CD4-positive, alpha-beta T cell treated with Interleukin-21 for 1 hour (primary cell): ENCODE measurements at regions not wholly inside any gene's neighbourhood (a gene's known extent, or its start where the extent isn't known, plus 50 kb on each side); places are given as distances from the start of the nearest gene placed in this dataset.

ENCODE experiments used
- DNase-seq: peaks from one replicate; pipeline ENCODE4 v3.0.0-alpha.2; 2020

DNA sequence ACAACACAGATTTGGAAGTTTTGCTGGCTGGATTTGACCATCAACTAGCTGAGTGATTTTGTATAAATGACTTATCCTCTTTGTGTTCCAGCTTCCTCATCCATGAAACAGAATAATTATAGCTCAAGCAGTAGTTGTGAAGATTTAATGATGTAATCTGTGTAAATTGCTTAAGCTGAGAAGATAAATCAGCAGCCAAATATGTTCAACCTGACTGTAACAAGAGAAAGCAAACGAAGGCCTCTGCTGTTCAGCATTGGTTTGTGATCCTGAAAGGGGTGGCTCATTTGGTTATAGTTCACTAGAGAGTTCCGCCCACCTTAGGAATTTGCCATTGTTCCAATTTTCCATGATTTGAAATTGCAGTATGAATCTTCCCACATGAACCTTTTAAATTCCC is 75.7 kb upstream of the CCDC112 start:
- no peak for DNase-seq

DNA sequence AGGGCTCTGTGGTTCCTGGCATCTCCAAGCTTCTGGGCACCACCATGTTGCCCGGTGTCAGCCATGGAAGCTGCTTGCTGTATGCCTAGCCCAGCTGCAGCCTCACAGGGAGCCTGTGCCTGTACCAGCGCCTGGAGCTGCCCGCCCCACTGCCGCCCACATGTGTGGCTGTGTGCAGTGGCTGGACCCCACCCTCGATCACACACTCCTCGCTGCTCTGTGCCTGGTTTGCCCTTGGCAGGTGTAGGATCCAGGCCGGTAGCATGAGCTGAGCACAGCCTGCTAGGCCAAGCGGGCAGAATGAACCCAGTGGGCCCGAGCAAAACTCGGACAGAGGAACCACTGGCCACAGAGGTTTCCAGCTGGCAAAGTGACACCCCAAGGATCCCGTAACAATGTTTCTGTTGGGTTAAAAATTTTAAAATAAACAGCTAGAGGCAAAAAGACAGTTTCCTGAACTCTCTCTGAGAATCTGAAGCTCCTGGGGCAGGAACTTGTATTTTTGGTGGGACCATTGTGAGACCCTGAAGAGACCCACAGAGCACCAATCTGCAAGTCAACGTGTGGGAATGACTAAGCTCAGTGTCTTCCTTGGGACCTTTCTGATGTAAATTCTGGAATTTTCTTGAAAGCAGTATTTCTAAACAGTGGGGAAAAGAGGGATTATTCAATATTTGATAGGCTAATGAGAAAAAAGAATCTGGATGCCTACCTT is 73.1 kb upstream of the CCDC112 start:
- no peak for DNase-seq

DNA sequence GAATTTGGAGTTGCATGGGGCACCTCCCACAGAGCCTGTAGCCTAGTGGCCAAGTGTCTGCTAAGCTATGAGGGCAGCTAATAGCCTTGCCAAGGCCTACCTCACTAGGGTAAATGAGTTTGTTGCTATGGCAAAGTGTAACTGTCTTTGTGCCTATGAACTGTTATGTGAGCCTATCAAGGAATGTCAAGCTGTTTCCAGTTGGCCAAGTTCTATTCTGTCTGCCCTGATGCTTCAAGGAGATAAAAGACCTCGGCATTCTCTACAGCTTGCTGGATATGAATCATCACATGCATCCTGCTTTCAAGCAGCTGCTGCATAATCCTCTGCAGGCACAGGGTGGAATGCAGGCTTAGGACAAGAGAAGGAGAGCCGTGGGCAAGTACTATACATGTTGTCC is 69.8 kb upstream of the CCDC112 start:
- no peak for DNase-seq

DNA sequence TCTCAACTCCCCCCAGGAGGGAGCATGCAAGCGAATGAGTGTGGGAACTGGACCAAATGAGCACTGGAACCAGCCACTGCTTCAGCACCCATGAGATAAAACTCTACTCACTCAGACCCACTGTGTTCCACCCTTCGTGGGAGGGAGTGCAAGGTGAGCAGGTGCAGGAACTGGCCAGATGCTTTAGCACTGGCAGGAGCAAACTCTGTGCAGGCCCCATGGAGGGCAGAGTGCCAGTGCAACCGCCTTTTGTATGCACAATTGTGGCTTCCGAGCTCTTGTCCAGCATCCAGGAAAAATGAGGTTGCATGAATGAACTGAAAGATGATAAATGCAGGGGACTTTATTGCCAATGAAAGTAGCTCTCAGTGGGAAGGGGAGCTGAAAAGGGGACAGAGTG is 67.4 kb upstream of the CCDC112 start:
- no peak for DNase-seq

DNA sequence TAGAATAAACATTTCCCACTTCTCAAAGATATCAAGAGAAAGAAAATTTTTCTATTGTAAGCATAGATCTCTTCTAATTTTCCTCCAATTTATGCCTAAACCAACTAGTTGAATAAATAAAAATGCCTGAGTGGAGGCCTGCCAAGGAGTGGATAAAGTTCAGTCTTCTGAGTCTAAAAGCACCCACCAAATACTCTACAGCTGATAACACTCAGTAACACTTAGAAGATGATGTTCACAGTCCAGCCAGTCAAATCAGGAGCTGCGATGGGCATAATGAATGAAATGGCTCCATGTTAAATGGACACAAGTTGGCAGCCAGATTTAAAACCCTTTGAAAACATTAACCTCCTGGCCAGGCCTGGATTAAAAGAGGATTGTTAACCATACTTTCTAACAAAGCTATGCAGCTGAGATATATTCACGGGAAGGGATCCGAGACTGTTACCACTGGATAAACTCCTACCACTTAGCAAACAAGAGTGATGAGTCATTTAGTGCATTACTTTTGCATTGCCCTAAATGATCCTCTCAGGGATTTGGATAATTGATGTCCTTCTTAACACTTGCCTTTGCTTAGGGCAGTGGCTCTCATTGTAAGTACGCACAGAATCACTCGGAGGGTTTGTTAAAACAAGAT is 63.7 kb upstream of the CCDC112 start:
- DNase-seq, result no peak

DNA sequence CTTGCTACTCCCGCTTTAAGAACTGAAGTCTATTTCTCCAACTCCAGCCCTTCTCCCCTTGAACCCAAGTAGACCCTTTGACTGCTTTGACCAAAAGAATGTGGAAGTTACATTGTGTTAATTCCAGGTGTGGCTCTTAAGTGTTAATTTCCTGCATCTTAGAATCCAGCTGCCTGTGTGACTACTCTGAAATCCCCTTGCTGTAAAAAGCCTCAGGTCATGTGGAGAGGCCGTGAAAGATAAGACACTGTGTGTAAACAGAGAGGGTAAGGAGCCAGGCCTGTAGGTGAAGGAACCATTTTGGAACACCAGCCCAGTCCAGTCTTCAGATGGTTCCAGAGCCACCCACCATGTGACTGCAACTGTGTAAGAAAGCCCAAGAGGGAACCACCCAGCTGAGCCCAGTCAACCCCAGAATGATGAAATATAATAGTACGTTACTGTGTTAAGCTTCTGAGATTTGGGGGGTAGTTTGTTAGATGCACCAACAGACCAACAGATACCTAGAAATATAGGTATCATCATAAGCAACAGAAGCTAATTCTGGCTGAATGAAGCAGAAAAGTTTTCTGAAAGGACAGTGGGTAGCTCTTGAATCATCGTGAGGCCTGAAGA is 59.4 kb upstream of the CCDC112 start:
- DNase-seq, result no peak

DNA sequence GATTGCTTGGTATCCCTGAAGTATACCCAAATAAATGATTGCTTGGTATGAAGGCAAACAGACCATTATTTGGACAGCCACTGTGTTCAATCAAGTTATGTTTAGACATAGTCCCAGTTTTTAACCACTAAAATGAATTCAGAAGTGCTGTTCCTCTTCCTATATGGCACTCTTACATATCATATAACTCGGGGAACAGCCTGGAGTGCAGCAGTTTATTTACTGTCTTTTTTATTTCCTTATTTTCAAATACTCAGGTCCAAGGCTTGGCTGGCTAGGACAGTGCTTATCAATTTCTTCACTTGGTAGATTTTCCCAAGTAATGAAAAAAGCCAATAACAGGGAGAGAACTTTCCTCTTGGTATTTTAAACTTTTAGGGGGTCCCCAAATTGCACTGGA is 58.6 kb upstream of the CCDC112 start:
- DNase-seq, result no peak

DNA sequence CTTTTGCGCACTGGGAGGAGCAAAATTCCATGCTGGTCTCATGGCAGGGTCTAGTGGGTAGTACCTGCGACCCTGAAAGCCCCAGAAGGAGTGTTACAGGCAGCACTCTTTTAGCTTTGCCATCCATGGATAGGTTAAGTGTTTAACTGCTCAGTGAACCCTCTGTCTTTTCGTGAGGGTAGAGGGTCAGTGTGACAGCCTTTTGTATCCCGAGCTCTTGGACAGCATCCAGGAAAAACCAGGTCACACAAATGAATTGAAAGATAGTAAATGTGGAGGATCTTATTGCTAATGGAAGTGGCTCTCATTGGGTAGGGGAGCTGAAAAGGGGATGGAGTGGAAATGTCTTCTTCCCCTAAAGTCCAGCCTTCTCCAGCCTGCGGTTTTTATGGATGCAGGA is 57.8 kb upstream of the CCDC112 start:
- no peak for DNase-seq

GRCh38 chr5:115352571-115352970 is 56.1 kb upstream of the CCDC112 start:
- no peak for DNase-seq

DNA sequence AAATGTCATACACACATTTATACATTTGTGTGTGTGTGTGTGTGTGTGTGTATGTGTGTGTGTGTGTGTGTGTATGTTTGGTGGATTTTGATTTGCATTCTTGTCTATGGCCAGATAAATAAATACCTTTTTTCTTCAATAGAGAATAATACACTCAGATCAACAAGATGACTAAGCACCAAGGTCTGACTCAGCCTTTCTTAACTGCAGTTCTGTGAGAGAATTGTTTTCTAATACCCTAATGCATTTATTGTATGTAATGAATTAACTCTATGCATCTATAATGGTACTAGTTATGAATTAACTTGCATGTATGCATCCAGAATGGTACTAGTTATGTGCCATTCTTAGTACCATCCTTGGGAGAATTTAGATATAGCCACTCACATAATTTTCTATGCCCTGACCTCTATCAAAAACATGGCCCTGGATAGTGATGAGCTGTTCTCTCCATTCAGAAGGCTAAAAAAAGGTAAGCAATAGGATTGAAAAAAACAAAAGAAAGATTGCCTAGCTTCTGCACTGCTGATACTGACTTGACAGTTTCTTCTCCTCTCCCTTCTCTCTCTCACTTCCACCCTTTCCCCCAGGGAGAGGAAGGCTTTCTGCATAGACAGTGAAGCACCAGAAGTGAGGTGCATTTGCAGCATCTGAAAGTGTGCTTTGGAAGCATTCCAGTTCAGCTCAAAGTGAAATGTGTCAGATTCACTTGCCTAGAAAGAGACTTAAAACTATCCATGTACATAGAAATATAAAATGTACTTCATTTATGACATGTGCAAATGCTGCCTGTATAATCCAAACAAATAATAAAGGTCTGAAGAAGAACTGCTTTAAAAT is 55.1 kb upstream of the CCDC112 start:
- no peak for DNase-seq

- DNase-seq, result no peak
Observed at GRCh38 chr5:115350894-115351293, 54.4 kb upstream of the CCDC112 start.

DNA sequence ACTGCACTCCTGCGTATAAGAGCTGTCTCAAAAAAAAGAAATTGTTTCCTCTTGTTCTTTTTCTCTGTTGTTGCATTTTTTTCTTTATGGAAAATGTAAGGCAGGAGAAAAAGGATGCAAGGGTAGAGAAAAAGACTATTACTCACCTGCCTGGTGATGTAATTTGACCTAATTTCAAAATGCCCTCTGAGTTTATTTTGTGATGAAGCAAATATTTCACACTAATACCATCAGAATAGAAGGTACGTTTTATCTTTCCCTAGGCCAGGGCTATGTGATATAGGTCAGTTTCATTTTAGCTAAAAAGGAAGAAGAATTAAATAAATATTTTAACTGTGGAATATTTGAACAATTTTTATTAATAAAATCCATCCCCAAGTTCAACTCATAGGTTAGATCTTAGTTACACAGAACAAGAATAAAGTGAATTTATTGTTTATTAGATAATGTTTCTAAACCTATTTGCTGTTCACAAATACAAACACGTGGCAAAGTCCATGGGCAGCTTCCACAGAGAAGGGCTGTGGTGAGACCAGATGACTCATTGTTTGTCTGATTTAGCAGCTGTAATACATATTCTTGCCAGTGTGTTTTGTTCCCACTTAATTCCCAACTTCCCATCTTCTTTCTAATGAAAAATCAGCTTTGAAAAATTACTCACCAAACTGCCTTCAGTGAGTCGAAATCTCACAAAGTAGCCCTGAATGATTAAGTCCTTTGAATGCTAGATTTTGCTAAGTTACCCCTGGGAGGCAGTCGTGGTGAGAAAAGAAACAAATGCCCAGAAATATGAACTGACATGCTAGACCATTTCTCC is 52.8 kb upstream of the CCDC112 start:
- no peak for DNase-seq

GRCh38 chr5:115348175-115348574 is 51.7 kb upstream of the CCDC112 start:
- no peak for DNase-seq
